GM12878 (cell line): ENCODE measurements at regions not wholly inside any gene's neighbourhood (a gene's known extent, or its start where the extent isn't known, plus 50 kb on each side); places are given as distances from the start of the nearest gene placed in this dataset.

Experiments used
- ATAC-seq: fragments of 200-7000 bp; cut with Tn5 transposase; 3 replicates; pipeline ENCODE4 v1.9.1; 2020; ENCODE audit warnings: mild to moderate bottlenecking, moderate library complexity
- BruUV-seq: library from RNA; stranded (reverse); fragments of 400-500 nt; replicated peaks from 2 replicates; lab custom pipeline; 2021; lab: Mats Ljungman, UMichigan
- CTCF ChIA-PET: fragments of 300-600 bp; sonication (Branson Sonifier 250); formaldehyde crosslinking; extraction: SDS; loops from one replicate; lab custom pipeline; 2021; ENCODE audit warnings: inconsistent platforms; lab: Yijun Ruan, JAX
- POLR2A ChIA-PET: fragments of 350-600 bp; formaldehyde crosslinking; extraction: SDS; loops from one replicate; lab custom pipeline; 2021; ENCODE audit warnings: inconsistent platforms; lab: Charles Lee
- RAD21 ChIA-PET: fragments of 300-600 bp; sonication (Branson Sonifier 250); formaldehyde crosslinking; loops from one replicate; lab custom pipeline; 2023; ENCODE audit warnings: antibody characterized with exemption; ENCODE audit not compliant: unreplicated experiment; lab: Charles Lee
- SMC1A ChIA-PET: fragments of 300-600 bp; sonication (Branson Sonifier 250); formaldehyde crosslinking; loops from one replicate; lab custom pipeline; 2023; ENCODE audit not compliant: unreplicated experiment, uncharacterized antibody; lab: Charles Lee
- DNase-seq: peaks from one replicate; pipeline ENCODE4 v3.0.0-alpha.2; 2011; ENCODE audit warnings: low read depth, low spot score
- FAIRE-seq: peaks from 3 replicates; lab custom pipeline; 2011; peaks lifted over from hg19 to GRCh38; lab: Jason Lieb, UNC
- H2AFZ ChIP-seq: 2 replicates; pipeline ENCODE4 v1.6.0; 2011; ENCODE audit warnings: low read depth, low read length, control low read depth; ENCODE audit not compliant: control insufficient read depth
- H3K27ac ChIP-seq: 2 replicates; pipeline ENCODE4 v1.5.1; 2011; ENCODE audit warnings: control low read depth; ENCODE audit not compliant: control insufficient read depth, insufficient read depth
- H3K27me3 ChIP-seq, 2 experiments: replicated peaks in 1 of 2; 2 replicates each; pipeline versions ENCODE4 v1.6.0 to v1.6.1; 2011; ENCODE audit warnings: low read length in 1 of 2; ENCODE audit not compliant: control insufficient read depth in 2 of 2, insufficient read depth in 2 of 2
- H3K36me3 ChIP-seq, 2 experiments: 2 replicates each; pipeline ENCODE4 v1.5.1; 2011; ENCODE audit warnings: low read length in 1 of 2; ENCODE audit not compliant: control insufficient read depth in 2 of 2, insufficient read depth in 2 of 2
- H3K4me1 ChIP-seq: 2 replicates; pipeline ENCODE4 v1.6.1; 2011; ENCODE audit warnings: mild to moderate bottlenecking, low read length, moderate library complexity, mixed read lengths; ENCODE audit not compliant: control insufficient read depth, insufficient read depth
- H3K4me2 ChIP-seq: 2 replicates; pipeline ENCODE4 v1.6.0; 2011; ENCODE audit warnings: control low read depth; ENCODE audit not compliant: control insufficient read depth, insufficient read depth
- H3K4me3 ChIP-seq: fragments of 200-600 bp; sonication (generic); 2 replicates; pipeline ENCODE4 v1.5.1; 2016
- H3K79me2 ChIP-seq: 2 replicates; pipeline ENCODE4 v1.6.0; 2011; ENCODE audit warnings: low read length; ENCODE audit not compliant: control insufficient read depth, insufficient read depth
- H3K9ac ChIP-seq: 2 replicates; pipeline ENCODE4 v1.8.0; 2011; ENCODE audit warnings: low read length, control low read depth, mixed read lengths; ENCODE audit not compliant: control insufficient read depth, insufficient read depth
- H3K9me3 ChIP-seq: replicated peaks from 3 replicates; pipeline ENCODE4 v1.5.1; 2011; ENCODE audit warnings: mild to moderate bottlenecking, low read length; ENCODE audit not compliant: control insufficient read depth, insufficient read depth
- H4K20me1 ChIP-seq: 2 replicates; pipeline ENCODE4 v1.6.0; 2011; ENCODE audit not compliant: control insufficient read depth, insufficient read depth
- BMI1 ChIP-seq: fragments of 450-650 bp; IDR thresholded peaks from 2 replicates; pipeline ENCODE4 v1.6.1; 2016; ENCODE audit warnings: mild to moderate bottlenecking, moderate library complexity, borderline replicate concordance
- ESRRA ChIP-seq: IDR thresholded peaks from 2 replicates; pipeline ENCODE4 v1.6.1; 2012; ENCODE audit warnings: mild to moderate bottlenecking, low read length, improper control_type of control experiment
- IKZF2 ChIP-seq, 2 experiments: fragments of 450-650 bp; IDR thresholded peaks; 2 replicates each; pipeline ENCODE4 v1.6.1; 2017; ENCODE audit warnings: mild to moderate bottlenecking in 2 of 2, moderate library complexity in 2 of 2
- MYB ChIP-seq: fragments of 150-350 bp; IDR thresholded peaks from 2 replicates; pipeline ENCODE4 v1.6.1; 2014; ENCODE audit warnings: mild to moderate bottlenecking, low read depth, low read length, borderline replicate concordance
- NFXL1 ChIP-seq: fragments of 450-650 bp; IDR thresholded peaks from 2 replicates; pipeline ENCODE4 v1.6.1; 2017; ENCODE audit warnings: antibody characterized with exemption, mild to moderate bottlenecking, borderline replicate concordance
- POLR2AphosphoS5 ChIP-seq: IDR thresholded peaks from 2 replicates; pipeline ENCODE4 v1.6.1; 2011; ENCODE audit warnings: mild to moderate bottlenecking, low read length, inconsistent platforms
- RELA ChIP-seq: fragments of 450-650 bp; IDR thresholded peaks from 2 replicates; pipeline ENCODE4 v1.8.0; 2014; ENCODE audit warnings: borderline replicate concordance; ENCODE audit not compliant: partially characterized antibody
- SIN3A ChIP-seq: IDR thresholded peaks from 2 replicates; pipeline ENCODE4 v1.6.1; 2012; ENCODE audit warnings: low read depth, low read length, improper control_type of control experiment
- YY1 ChIP-seq: IDR thresholded peaks from 2 replicates; pipeline ENCODE4 v1.6.1; 2011; ENCODE audit warnings: low read depth, mild to moderate bottlenecking, low read length
- in situ Hi-C: fragments of 300-500 bp; cut with MboI; formaldehyde crosslinking; loops from 9 replicates; pipeline ENCODE4 v1.14.3; 2018; ENCODE audit warnings: mixed read lengths
- intact Hi-C: fragments of 100-400 bp; cut with micrococcal nuclease; formaldehyde crosslinking; loops from one replicate; pipeline ENCODE4 v1.14.2; 2022; ENCODE audit not compliant: unreplicated experiment
- TF ChIP-seq, protein P1 (sequence below): IDR thresholded peaks from 2 replicates; pipeline ENCODE4 v1.6.1; 2012; ENCODE audit warnings: improper control_type of control experiment, low read depth, low read length; ENCODE audit not compliant: insufficient replicate concordance
- TF ChIP-seq, protein P2 (sequence below): fragments of 150-350 bp; IDR thresholded peaks from 2 replicates; pipeline ENCODE4 v1.6.1; 2014; ENCODE audit warnings: mild to moderate bottlenecking, low read depth, low read length
- TF ChIP-seq, protein P3 (sequence below): fragments of 450-650 bp; formaldehyde crosslinking; IDR thresholded peaks from 2 replicates; pipeline ENCODE4 v1.4.0; 2022; ENCODE audit warnings: mild to moderate bottlenecking, moderate library complexity

DNA sequence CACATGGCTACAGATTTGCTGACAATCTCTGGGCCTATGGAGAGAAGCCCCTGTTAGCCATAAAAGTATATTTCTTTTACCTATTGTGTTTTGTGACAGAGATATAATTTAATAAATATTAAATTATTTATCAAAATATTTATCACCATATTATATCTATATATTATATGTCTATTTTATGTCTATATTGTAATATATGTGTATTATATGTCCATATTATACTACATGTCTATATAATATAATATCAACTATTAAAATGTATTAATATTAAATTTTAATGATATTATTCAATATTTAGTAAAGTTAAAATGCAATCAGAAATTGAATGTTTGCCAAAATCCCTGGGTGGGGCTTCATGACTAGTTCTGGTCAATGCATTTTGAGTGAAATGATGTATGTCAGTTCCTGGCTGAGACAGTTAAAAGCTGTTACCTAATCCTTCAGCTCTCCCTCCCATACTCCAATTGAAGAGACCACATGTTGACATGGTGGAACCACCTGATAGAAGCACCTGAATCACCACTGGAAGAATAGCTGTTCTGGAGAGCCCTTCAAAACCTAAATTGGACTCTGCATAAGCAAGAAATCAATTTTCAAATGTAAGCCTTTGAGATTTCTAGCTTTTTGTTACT, 357.3 kb upstream of the DDHD1 start:
- ChIA-PET CTCF (no interaction called here), SMC1A (no interaction called here), POLR2A (no interaction called here), RAD21 (no interaction called here)
- Histone ChIP-seq H3K4me1 (no peaks in the 10 kb centered on the region), H3K4me3 (no peak overlapping the region), H4K20me1 (no peaks in the 10 kb centered on the region), H3K79me2 (no peaks in the 10 kb centered on the region), H3K9me3 (no peaks in the 10 kb centered on the region), H3K9ac (no peak overlapping the region), H3K27ac (no peak overlapping the region), H2AFZ (no peak overlapping the region), H3K4me2 (no peak overlapping the region), H3K27me3 (no peaks in the 10 kb centered on the region), H3K36me3 (no peaks in the 10 kb centered on the region)
- in situ Hi-C loops = no loop called here
- FAIRE-seq (no peak), DNase-seq (no peak), ATAC-seq (no peak)
- no TSS peak for BruUV-seq
- intact Hi-C loops = no loop called here
- TF ChIP-seq ESRRA (no peak), YY1 (no peak), RELA (no peak), POLR2AphosphoS5 (no peak), BMI1 (no peak), IKZF2 (IDR thresholded peaks at IDR 0.05) (no peak), NFXL1 (no peak), MYB (no peak), SIN3A (no peak)
- TF ChIP-seq, protein P1, sequence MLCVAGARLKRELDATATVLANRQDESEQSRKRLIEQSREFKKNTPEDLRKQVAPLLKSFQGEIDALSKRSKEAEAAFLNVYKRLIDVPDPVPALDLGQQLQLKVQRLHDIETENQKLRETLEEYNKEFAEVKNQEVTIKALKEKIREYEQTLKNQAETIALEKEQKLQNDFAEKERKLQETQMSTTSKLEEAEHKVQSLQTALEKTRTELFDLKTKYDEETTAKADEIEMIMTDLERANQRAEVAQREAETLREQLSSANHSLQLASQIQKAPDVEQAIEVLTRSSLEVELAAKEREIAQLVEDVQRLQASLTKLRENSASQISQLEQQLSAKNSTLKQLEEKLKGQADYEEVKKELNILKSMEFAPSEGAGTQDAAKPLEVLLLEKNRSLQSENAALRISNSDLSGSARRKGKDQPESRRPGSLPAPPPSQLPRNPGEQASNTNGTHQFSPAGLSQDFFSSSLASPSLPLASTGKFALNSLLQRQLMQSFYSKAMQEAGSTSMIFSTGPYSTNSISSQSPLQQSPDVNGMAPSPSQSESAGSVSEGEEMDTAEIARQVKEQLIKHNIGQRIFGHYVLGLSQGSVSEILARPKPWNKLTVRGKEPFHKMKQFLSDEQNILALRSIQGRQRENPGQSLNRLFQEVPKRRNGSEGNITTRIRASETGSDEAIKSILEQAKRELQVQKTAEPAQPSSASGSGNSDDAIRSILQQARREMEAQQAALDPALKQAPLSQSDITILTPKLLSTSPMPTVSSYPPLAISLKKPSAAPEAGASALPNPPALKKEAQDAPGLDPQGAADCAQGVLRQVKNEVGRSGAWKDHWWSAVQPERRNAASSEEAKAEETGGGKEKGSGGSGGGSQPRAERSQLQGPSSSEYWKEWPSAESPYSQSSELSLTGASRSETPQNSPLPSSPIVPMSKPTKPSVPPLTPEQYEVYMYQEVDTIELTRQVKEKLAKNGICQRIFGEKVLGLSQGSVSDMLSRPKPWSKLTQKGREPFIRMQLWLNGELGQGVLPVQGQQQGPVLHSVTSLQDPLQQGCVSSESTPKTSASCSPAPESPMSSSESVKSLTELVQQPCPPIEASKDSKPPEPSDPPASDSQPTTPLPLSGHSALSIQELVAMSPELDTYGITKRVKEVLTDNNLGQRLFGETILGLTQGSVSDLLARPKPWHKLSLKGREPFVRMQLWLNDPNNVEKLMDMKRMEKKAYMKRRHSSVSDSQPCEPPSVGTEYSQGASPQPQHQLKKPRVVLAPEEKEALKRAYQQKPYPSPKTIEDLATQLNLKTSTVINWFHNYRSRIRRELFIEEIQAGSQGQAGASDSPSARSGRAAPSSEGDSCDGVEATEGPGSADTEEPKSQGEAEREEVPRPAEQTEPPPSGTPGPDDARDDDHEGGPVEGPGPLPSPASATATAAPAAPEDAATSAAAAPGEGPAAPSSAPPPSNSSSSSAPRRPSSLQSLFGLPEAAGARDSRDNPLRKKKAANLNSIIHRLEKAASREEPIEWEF = no peak
- TF ChIP-seq, protein P2, sequence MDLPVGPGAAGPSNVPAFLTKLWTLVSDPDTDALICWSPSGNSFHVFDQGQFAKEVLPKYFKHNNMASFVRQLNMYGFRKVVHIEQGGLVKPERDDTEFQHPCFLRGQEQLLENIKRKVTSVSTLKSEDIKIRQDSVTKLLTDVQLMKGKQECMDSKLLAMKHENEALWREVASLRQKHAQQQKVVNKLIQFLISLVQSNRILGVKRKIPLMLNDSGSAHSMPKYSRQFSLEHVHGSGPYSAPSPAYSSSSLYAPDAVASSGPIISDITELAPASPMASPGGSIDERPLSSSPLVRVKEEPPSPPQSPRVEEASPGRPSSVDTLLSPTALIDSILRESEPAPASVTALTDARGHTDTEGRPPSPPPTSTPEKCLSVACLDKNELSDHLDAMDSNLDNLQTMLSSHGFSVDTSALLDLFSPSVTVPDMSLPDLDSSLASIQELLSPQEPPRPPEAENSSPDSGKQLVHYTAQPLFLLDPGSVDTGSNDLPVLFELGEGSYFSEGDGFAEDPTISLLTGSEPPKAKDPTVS = no peak
- TF ChIP-seq, protein P3, sequence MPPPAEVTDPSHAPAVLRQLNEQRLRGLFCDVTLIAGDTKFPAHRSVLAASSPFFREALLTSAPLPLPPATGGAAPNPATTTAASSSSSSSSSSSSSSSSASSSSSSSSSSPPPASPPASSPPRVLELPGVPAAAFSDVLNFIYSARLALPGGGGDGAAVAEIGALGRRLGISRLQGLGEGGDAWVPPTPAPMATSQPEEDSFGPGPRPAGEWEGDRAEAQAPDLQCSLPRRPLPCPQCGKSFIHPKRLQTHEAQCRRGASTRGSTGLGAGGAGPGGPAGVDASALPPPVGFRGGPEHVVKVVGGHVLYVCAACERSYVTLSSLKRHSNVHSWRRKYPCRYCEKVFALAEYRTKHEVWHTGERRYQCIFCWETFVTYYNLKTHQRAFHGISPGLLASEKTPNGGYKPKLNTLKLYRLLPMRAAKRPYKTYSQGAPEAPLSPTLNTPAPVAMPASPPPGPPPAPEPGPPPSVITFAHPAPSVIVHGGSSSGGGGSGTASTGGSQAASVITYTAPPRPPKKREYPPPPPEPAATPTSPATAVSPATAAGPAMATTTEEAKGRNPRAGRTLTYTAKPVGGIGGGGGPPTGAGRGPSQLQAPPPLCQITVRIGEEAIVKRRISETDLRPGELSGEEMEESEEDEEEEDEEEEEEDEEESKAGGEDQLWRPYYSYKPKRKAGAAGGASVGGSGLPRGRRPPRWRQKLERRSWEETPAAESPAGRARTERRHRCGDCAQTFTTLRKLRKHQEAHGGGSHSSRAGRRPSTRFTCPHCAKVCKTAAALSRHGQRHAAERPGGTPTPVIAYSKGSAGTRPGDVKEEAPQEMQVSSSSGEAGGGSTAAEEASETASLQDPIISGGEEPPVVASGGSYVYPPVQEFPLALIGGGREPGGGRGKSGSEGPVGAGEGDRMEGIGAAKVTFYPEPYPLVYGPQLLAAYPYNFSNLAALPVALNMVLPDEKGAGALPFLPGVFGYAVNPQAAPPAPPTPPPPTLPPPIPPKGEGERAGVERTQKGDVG = no peak
